GM21381 (cell line): ENCODE measurements at regions not wholly inside any gene's neighbourhood (a gene's known extent, or its start where the extent isn't known, plus 50 kb on each side); places are given as distances from the start of the nearest gene placed in this dataset.
A peak's percentile ranks its signal among the peaks of the same experiment; 100 is the strongest.

Source experiments
- ATAC-seq: cut with Tn5 transposase; IDR thresholded peaks from one replicate; pipeline ENCODE4 v1.9.1; 2021; ENCODE audit warnings: mild to moderate bottlenecking, moderate library complexity; ENCODE audit not compliant: unreplicated experiment

DNA sequence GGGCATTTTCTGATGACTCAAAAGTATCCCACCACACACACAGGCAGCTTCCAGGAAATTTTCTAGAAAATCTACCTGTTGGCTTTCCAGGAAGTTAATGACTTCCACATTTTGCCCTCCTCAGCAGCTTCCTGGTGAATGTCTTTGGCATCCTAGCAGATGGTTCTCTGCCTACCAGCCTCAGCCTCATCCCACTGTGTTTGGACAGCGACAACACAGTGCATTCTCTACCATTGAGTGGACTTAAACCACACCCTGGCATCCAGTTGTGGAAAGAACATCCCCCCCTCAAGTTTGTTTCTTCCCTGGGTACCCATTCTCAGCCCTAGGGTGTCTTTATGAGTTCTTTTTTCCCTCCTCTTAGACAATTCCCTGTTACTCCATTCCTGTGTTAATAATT is 50.8 kb upstream of the GADL1 start:
- no peak for ATAC-seq

DNA sequence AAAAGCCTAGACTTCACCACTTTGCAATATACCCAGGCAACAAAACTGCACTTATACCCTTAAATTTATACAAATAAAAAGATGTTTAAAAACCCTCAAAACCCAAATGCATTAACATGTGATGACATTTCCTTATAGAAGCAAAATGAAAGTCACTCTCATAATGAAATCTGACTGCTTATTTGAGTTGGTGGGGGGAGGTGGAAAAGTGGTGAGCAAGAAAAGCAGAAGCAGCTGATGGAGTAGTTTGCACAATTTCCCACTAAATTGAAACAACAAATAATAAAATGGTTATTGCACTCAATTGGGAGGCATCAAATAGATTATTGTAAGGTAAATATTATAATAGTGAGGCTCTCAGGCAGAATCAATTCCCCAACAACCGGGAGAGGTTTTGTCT is 54.0 kb upstream of the GADL1 start:
- ATAC-seq, result no peak

DNA sequence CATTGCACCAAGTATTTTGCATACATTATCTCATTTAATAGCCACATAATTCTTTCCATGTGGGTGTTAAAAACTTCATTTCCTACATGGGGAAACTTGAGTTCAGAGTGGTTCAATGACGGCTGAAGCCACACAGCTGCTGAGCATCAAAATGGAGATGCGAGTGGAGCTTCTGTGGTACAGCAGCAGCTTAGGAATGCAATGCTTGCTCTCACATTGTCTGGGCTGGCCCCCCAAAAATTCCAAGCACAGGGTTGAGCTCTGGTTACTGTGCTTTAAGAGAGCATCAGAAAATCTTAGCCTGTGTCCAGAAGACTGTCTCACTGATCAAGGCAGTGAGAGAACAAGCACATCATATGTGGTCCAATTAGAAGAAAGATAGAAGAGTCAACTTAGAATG is 57.4 kb upstream of the GADL1 start:
- no peak for ATAC-seq

DNA sequence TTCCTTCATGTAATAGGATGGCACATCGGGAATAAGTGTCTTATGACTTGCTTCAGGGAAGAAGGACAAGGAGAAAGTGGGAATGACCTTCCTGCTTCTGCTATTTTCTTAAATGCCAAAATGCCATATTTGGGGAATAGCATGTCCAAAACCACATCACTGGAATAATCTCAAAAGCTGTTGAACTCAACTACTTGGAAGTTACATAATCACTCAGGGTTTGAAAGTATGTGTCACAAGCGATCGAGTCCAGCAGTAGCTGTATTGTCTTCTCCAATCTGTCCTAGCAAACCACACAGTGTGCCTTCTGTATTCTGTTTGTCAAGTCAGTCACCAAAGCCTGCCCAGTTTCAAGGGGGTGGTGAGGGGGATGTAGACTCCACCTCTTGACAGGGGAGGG is 58.3 kb upstream of the GADL1 start:
- no peak for ATAC-seq

DNA sequence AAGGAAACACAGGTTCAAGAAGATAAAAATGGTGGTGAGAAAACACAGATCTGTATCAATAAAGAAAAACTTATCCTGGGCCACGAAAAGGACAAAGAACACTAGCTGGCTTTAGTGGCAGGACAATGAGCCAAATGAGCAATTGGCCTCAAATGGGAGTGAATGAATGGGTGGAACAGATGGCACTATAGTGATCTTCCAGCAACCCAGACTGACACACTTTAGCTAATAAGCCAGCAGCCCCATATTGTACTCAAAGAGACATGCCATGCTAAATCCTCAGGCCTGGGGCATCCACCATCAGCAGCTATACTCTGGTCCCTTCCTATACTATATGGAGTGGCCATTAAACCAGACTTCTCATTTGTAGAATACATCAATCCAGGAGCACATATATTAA is 60.0 kb upstream of the GADL1 start:
- ATAC-seq, result no peak

DNA sequence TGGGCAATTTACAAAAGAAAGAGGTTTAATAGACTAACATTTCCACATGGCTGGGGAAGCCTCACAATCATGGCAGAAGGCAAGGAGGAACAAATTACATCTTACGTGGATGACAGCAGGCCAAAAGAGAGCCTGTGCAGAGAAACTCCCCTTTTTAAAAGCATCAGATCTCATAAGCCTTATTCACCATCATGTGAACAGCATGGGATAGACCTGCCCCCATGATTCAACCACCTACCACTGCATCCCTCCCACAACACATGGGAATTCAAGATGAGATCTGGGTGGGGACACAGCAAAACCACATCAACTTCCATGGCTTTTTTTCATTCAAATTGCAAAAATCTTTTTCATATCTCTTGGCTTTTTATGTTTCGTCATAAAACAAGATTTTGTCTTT is 67.6 kb upstream of the GADL1 start:
- ATAC-seq, result no peak

DNA sequence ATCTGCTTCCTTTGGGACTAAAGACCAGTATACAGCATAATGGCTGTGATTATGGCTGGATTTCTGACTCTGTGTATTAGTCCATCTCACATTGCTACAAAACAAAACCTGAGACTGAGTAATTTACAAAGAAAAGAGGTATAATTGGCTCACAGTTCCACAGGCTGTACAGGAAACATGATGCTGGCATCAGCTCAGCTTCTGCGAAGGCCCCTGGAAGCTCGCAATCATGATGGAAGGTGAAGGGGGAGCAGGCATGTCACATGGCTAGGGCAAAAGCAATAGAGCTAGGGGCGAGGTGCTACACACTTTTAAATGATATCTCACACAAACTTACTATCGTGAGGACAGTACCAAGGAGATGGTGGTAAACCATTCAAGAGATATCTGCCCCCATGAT is 68.0 kb upstream of the GADL1 start:
- ATAC-seq, result no peak

DNA sequence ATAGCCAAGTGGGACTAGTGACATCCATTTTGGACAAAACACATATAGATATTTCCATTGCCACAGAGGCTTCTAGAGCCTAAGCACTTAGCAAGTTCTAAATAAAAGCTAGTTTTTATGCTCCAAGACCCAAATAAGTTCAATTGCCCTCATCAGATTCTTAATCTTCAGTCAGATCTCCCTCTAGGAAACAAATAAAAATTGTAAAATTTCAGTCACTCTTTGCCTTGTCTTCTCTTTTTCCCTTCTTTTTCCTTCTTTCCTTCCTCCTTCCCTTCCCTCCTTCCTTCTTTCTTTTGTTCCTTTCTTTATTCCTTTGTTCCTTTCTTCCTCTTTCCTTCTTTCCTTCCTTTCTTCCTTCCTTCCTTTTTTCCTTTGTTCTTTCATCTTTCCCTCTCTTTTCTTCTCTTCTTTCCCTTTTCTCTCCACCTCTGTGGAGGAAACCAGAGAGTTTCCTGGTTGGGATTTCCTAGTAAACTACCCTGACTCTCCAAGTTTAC is 68.8 kb upstream of the GADL1 start:
- ATAC-seq, result no peak

DNA sequence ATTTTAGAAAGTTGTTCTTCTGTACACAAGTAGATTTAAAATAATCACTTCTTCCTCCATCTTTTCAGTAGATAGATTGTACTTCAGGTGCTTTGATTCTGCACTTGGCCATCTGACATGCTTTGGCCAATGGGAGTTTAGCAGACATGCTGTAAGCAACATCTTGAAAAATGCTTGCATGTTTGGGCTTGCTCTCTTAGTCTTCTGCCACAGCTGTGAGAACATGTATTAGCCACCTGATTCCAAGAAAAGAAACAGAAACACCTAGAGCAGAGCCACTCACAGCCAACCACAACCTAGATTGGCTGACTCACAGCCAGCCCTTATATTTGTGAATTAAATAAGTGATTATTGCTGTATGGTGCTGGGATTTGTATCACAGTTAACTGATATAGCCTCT is 70.2 kb upstream of the GADL1 start:
- peak; percentile 99 for ATAC-seq

DNA sequence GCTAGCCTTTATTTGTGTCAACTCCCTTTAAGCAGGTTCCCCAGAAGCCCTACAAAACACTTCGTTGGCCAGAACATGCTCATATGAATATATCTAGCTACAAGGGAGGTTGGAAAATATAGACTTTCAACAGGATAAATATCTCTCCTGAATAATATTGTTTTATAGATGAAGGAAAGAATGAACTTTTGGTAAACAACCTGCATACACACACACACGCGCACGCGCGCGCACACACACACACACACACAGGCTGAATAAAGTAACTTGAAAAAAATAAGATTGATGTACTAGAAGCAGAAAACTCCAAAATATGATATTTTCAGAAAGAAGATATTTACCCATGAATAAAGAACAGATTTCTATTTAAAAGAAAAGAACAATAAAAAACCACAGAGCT is 72.4 kb upstream of the GADL1 start:
- ATAC-seq, result no peak

DNA sequence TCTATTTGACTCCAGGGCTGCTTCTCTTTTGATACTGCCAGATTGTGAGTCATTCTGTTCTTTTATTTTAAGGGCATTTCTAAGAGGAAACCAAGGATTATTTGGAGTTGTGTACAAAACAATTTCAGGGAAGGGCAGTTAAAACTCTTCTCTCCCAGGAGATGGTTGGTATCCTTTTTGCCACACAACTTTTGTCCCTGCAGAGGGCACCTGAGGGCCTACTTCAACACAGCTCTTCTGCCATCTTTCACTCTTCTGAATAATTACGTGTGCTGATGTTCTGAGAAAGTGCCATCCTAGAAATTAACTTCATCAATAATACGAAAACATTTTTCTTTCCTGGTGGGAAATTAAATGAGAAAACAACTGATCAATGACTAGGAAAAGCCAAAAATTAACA is 75.7 kb upstream of the GADL1 start:
- ATAC-seq, result no peak

DNA sequence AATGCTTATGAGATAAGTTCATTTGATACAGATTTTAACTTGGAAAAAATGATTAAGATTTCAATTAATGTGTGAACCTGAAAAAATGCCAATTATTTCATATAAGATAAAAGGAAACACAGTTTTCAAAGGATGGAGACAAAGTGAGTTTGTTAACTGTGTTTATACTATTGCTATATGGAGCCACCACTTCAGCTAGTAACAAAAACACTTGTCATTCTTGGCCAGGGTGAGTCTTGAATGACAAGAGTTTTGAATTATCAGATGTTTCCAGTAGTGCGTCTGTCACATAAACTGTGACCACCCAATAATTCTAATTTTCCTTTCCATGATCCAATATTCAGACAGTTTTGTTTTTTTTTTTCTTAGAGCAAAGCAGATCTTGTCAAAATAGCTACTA is 78.0 kb upstream of the GADL1 start:
- no peak for ATAC-seq

DNA sequence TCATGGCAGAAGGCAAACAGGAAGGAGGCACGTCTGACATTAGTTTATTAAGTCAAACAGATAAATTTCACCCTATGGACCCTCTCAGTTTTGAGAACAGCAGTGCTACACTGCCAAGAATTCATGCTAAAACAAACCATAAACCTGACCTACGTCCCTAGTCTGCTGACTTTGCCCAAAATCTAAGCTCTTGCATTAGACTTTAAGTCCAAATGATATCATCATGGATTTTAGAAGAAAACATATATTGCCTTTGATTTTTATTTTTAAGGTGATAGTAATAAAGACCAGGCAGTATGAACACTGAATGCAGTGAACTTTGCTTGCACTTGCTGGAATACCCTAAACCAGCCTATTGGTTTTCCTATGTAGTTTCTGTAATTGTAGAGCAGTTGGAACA is 79.6 kb upstream of the GADL1 start:
- ATAC-seq, result no peak

DNA sequence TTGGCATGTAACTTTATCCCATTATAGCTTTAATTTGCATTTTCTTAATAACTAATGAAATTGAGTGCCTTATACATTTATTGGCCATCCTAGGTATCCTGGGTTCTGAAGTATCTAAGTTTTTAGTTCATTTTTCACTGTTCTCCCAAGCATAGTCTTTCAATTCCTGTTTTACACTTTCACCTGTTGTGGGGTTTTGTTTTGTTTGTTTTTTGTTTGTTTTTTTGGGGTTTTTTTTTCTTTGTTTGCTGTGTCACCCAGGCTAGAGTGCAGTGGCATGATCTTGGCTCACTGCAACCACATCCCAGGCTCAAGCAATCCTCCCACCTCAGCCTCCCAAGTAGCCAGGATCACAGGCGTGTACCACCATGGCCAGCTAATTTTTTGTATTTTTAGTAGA is 83.1 kb upstream of the GADL1 start:
- no peak for ATAC-seq

DNA sequence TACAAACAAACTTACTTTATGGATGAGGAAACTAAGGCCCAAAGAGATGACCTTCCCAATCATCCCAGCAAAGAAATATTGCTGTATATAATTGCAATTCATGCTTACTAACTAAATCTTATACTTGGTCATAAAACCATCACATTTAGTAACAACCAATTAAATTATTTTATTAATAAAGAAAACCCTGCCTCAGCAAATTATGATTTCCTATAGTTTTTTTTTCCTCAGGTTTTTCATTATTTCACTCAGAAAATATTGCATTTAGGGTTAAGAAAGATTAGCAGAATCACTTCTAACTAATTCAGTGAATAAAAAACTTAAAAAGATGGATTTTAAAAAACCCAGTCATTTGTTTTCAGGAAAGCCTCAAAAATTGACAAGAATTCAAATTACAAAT is 86.5 kb upstream of the GADL1 start:
- ATAC-seq, result no peak

DNA sequence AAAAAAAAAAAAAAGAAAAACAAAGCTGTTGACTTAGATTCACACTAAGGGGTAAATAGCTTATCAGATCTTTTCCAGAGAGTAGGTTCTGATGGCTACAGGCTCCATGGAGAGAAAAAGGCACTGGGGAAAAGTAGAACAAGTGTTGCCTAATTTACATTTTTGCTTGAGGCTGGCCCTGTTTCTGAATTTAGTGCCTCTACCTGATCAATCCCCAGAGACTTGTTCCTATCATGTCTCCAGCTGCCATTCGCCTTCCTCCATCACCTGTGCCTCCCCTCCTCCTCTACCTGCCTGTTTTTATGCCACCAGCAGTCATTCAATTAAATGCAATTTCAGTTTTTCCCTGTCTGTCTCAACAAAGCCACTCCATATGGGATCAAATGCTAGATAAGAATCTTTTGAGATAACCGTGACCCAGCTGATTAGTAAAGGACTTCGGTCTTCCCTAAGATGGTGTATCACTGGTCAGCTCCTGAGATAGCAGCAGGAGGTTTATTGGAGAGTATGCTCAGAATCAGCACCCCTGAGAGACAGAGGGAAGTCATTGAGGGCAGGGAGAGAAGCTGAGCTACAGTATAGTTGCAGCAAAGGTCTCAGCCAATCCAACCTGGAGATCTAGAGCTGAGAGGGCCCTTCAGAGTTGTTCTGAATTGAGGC is 88.1 kb upstream of the GADL1 start:
- no peak for ATAC-seq

DNA sequence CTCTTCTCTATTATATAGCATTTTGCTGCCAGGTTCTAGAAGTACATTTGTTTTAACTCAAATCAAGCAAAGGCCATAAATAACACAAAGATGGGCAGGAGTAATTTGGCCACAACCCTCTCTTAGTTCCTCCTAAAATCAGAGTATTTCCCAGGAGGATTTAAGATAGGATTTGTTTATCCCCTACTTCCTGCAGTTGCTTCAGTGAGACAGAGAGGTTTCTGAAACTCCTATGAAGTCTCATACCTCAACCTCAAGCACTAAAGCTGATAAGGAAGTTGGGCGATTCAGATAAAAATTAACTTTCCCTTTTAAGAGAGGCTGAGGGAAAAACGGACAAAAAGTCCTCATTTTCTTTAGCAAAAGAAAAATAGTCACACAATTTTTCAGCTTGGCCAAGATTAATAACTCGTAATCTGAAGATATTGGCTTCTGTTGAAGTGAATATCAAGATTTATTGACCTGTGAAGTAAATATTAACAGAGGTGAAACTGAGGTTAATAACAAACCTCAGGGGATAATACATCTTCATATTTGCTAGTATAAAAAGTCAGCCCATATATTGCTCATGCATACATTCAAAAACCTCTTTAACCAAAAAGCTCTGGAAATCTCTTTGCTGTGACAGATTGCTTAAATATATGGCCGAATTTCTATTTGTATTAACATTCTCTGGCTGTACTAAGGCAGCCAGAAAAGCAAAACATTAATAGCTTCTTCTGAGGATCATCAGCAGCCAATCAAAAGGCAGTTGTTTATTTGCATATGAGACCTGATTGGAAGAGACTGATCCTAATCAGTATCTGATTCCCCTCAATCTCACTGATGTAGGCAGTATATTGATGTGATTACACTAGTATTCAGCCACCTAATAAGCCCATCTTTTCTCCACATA is 90.6 kb upstream of the GADL1 start:
- ATAC-seq, result peak; percentile 75

DNA sequence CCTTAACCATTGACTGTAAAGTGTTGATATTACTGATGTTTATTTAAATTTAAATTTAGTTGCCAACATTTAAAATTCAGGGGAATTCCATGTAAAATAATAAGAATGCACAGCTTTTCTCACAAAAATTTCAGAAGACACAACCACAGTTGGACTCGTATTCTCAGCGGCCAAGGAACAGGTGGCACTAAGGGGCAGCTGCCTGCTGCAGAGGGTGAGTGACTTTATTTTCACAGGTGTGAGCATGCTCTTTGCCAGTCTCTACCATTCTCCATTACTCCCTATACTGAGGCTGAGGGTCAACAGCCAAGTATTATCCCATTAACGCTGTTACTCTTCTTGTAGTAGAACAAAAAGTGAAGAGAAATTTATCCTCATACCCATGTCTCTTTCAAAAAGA is 92.1 kb upstream of the GADL1 start:
- no peak for ATAC-seq

DNA sequence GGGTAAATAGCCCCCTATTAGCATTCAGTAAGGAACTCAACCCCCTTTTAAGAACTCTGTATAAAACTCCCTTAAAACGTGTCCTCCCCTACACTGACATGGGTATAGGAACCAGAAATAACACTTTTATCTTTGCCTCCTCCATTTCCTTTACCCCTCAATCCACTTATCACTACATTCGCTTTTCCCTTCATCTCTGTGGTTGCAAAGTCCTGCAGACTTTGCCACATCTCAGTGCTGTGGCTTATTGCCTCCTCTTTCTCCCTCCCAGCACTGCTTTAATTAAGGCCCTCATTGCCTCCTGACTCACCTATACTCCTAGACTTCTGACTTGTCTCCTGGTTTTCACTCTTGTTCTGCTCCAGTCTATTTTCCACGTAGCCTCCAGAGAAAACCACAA is 94.3 kb upstream of the GADL1 start:
- ATAC-seq, result no peak

DNA sequence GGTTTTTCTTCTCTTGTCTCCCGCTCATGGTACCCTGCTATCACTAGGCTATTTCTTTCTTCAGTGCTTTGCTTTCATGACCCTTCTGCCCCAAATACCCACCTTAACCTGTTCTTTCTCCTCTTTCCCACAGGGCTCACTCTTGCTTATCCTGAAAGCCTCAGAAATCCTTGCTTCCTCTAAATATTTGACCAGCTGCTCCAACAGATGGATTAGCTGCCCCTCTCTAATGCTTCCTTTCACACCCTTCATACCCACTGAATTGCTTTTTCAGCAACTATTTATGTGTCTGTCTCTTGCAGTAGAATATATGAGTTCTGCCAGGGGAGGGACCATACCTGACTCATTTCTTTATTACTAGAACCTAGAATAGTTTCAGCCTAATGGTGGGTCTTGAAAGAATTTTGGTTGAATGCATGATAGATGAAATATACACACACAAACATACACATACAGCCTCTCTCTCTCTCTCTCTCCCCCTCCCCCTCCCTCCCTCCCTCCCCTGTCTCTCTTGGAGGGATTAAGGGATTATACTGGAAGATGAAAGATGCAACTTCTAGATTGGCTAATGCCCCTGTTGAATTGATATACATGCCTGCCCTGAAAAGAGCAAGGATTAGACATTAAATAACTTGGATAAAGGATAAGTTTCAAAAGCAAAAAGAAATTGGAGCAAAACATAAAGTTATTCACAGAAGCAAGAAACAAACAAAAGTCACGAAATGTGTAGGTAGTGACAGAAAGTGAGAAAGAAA is 95.0 kb upstream of the GADL1 start:
- ATAC-seq, result no peak

DNA sequence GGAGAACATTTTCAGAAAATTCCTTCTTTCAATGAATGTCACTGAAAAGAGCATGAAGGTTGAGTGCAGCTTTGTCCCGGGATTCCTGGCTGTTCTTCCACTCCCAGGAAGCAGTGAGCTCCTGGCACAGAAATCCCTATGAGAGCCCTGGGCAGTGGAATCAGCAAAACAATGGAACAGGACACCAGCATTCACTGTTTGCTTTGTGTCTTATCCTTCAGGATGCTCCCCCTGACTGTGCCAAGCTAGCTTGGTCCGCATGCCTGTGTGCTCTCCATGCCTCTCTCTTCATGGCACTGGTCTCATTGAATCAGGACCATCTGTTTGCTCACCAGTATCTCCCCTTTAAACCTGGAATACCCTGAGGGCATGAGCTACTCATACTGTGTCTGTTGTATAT is 102.0 kb upstream of the GADL1 start:
- no peak for ATAC-seq

DNA sequence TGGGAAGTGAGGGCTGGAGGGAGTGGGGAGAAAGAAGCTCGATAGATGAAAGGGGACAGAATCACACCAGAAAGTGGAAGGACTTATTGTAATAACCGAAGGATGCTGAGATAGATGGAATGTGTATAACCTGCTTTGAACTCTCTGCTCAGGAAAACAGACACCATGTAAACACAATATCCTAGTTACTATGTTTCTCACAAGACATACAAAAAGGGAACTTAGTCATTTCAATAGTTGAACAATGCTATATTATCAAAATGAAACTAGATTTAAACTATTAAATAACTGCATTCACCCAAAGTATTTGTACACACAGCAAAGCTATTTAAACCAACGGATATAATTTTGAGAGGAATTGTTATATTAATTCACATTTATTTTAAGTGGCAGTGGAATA is 108.3 kb upstream of the GADL1 start:
- peak; percentile 43 for ATAC-seq
